ENCODE measurements at regions not wholly inside any gene's neighbourhood (a gene's known extent, or its start where the extent isn't known, plus 50 kb on each side); places are given as distances from the start of the nearest gene placed in this dataset.

- no peak overlapping the region for H3K27ac ChIP-seq (ENCODE audit: insufficient read depth, low read depth, low read length)
- FAIRE-seq = no peak
- no peak overlapping the region for H2AFZ ChIP-seq (ENCODE audit: low read depth, low read length)
- no peaks in the 10 kb centered on the region for H3K27me3 ChIP-seq (ENCODE audit: control insufficient read depth in 2 of 2, insufficient read depth in 2 of 2, low read length in 2 of 2)
- H3K9me3 ChIP-seq (replicated peaks; ENCODE audit: control insufficient read depth, insufficient read depth, low read length) = no peaks in the 10 kb centered on the region
- TF ChIP-seq EZH2 (IDR thresholded peaks at IDR 0.05; ENCODE audit: borderline replicate concordance, low read depth, low read length, severe bottlenecking) = no peak
- TF ChIP-seq POLR2A (IDR thresholded peaks at IDR 0.05; ENCODE audit: low read depth, low read length) = no peak
- no peak for TF ChIP-seq GATA2 (IDR thresholded peaks at IDR 0.05; ENCODE audit: insufficient read depth, insufficient read length, low read depth, low read length)
- TF ChIP-seq POLR2AphosphoS5 (IDR thresholded peaks at IDR 0.05; ENCODE audit: insufficient read depth, low read depth, low read length) = no peak
- no peak for TF ChIP-seq CTCF (IDR thresholded peaks at IDR 0.05; ENCODE audit: extremely low read depth in 1 of 2, insufficient read depth in 1 of 2, low read depth in 1 of 2, low read length in 2 of 2)
- no peak for TF ChIP-seq MYC (IDR thresholded peaks at IDR 0.05; ENCODE audit: low read depth, low read length)
- no peak for TF ChIP-seq MAX (IDR thresholded peaks at IDR 0.05; ENCODE audit: insufficient read depth, insufficient read length)
- no peak for TF ChIP-seq FOS (IDR thresholded peaks at IDR 0.05; ENCODE audit: borderline replicate concordance, insufficient read depth, low read length)
- TF ChIP-seq JUN (IDR thresholded peaks at IDR 0.05; ENCODE audit: borderline replicate concordance, insufficient read depth, insufficient read length, low read depth) = no peak
- H3K9me1 ChIP-seq (replicated peaks; ENCODE audit: control insufficient read depth, extremely low read depth, insufficient read depth, low read length) = no peaks in the 10 kb centered on the region
- BruUV-seq (replicated peaks) = no TSS peak
- no peak for DNase-seq (ENCODE audit: low read depth, low spot score)
- dilution Hi-C loops (cut with MboI; ENCODE audit: extremely low pct_ligation_motif_present, low sequenced_read_pairs) = no loop called here
- H3K9ac ChIP-seq (replicated peaks; ENCODE audit: extremely low read depth, insufficient read depth, low read length) = no peak overlapping the region
- ChIA-PET CTCF (no interaction called here), POLR2A (no interaction called here)
- H3K4me2 ChIP-seq (ENCODE audit: insufficient read depth, low read length) = no peak overlapping the region
- H3K79me2 ChIP-seq (ENCODE audit: control insufficient read depth, insufficient read depth, low read length) = no peaks in the 10 kb centered on the region
- no peaks in the 10 kb centered on the region for H3K36me3 ChIP-seq (ENCODE audit: control insufficient read depth in 2 of 2, extremely low read depth in 1 of 2, insufficient read depth in 2 of 2, low read length in 2 of 2)
- H4K20me1 ChIP-seq (replicated peaks; ENCODE audit: control insufficient read depth, extremely low read depth, insufficient read depth, low read length) = no peaks in the 10 kb centered on the region
- intact Hi-C loops (cut with micrococcal nuclease) = no loop called here
- no peak overlapping the region for H3K4me3 ChIP-seq (replicated peaks in 1 of 3; ENCODE audit: insufficient read depth in 1 of 3, low read depth in 1 of 3, low read length in 3 of 3)
- no peaks in the 10 kb centered on the region for H3K4me1 ChIP-seq (ENCODE audit: control insufficient read depth, extremely low read depth, insufficient read depth, low read length)
Observed at GRCh38 chr6:81962198-81962597, 209.7 kb upstream of the TENT5A start.

All from endothelial cell of umbilical vein (primary cell).